Activated CD4-positive, alpha-beta memory T cell treated with anti-CD3 and anti-CD28 coated beads for 36 hours (primary cell): ENCODE measurements at regions not wholly inside any gene's neighbourhood (a gene's known extent, or its start where the extent isn't known, plus 50 kb on each side); places are given as distances from the start of the nearest gene placed in this dataset.

Source experiments
- CTCF ChIA-PET: fragments of 350-600 bp; sonication (Branson Sonifier 250); formaldehyde crosslinking; loops from one replicate; lab custom pipeline; 2021; ENCODE audit warnings: antibody characterized with exemption, inconsistent platforms; lab: Charles Lee
- POLR2A ChIA-PET: fragments of 350-600 bp; sonication (Branson Sonifier 250); formaldehyde crosslinking; loops from one replicate; lab custom pipeline; 2021; ENCODE audit warnings: antibody characterized with exemption; lab: Charles Lee
- DNase-seq: peaks from one replicate; pipeline ENCODE4 v3.0.0-alpha.2; 2020
- H3K27ac Mint-ChIP-seq: one replicate; pipeline ENCODE4 v1.8.0; 2021; ENCODE audit warnings: mixed read lengths
- H3K27me3 Mint-ChIP-seq: one replicate; pipeline ENCODE4 v1.8.0; 2021; ENCODE audit warnings: mixed read lengths
- H3K36me3 Mint-ChIP-seq: one replicate; pipeline ENCODE4 v1.8.0; 2021; ENCODE audit warnings: mixed read lengths
- H3K4me1 Mint-ChIP-seq: one replicate; pipeline ENCODE4 v1.8.0; 2021; ENCODE audit warnings: low read depth, mixed read lengths
- H3K4me3 Mint-ChIP-seq: one replicate; pipeline ENCODE4 v1.8.0; 2021; ENCODE audit warnings: mild to moderate bottlenecking, mixed read lengths
- H3K9me3 Mint-ChIP-seq: one replicate; pipeline ENCODE4 v1.8.0; 2021; ENCODE audit warnings: mixed read lengths
- intact Hi-C: fragments of 100-400 bp; cut with micrococcal nuclease; formaldehyde crosslinking; loops from one replicate; pipeline ENCODE4 v1.15.1; 2023

DNA sequence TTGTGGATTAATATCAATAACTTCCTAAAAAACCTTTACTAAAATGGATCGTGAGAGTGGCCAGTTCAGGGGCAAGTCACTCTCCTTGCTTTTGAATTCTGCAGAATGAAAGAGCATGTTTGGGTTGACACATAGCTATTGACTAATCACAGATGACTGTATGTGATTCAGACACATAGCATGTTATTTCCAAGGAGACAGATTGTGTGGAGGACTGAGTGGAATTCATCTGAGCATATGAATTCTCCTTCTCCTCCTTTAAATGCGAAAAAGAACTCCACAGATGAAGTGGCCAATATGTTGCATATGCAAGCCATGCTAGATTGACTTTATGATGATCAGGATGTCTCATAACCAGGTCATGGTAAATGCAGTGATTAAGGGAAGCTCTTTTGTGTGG lies 249.4 kb upstream of the FAM98A start:
- DNase-seq = no peak
- no peaks in the 10 kb centered on the region for H3K27me3 Mint-ChIP-seq
- POLR2A ChIA-PET = no interaction called here
- peaks cover 20% of the 10 kb centered on the region for H3K9me3 Mint-ChIP-seq
- H3K27ac Mint-ChIP-seq = no peak overlapping the region
- no peaks in the 10 kb centered on the region for H3K4me1 Mint-ChIP-seq
- H3K4me3 Mint-ChIP-seq = no peak overlapping the region
- CTCF ChIA-PET = no interaction called here
- H3K36me3 Mint-ChIP-seq = no peaks in the 10 kb centered on the region
- intact Hi-C loops = no loop called here

- Mint-ChIP-seq H3K27me3 (no peaks in the 10 kb centered on the region), H3K4me1 (no peaks in the 10 kb centered on the region), H3K36me3 (no peaks in the 10 kb centered on the region), H3K9me3 (no peaks in the 10 kb centered on the region), H3K27ac (no peak overlapping the region), H3K4me3 (no peak overlapping the region)
- no peak for DNase-seq
- intact Hi-C loops = no loop called here
- CTCF ChIA-PET = no interaction called here
- POLR2A ChIA-PET = no interaction called here
Measured at GRCh38 chr2:33839791-33840190, 240.7 kb upstream of the FAM98A start.

DNA sequence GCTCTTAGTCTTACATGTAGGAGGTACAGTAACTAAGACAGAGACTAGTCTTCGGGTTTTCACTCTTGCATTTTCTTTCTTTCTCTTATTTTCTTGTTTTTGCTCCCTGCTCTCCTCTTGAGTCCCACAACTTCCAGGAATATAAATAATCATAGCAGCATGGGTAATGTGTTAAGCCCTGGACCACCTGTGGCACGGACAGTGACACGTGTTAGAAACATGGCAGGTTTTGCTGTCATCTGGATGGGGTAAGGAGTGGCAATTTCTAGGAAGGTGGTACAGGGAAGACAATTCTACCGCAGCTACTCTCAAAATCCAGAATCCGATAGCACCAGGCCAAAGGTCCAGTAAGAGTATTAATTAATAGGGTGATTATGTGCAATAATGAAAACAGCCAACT lies 237.5 kb upstream of the FAM98A start:
- no peak overlapping the region for H3K4me3 Mint-ChIP-seq
- CTCF ChIA-PET = interaction anchor here (1.2 kb wide), 1 partner anchor 9 kb away, joined by 3 read pairs; no protein-coding TSS in a partner anchor
- DNase-seq = no peak
- no peaks in the 10 kb centered on the region for H3K36me3 Mint-ChIP-seq
- no peak overlapping the region for H3K27ac Mint-ChIP-seq
- intact Hi-C loops = no loop called here
- POLR2A ChIA-PET = no interaction called here
- H3K27me3 Mint-ChIP-seq = no peaks in the 10 kb centered on the region
- H3K9me3 Mint-ChIP-seq = no peaks in the 10 kb centered on the region
- no peaks in the 10 kb centered on the region for H3K4me1 Mint-ChIP-seq

DNA sequence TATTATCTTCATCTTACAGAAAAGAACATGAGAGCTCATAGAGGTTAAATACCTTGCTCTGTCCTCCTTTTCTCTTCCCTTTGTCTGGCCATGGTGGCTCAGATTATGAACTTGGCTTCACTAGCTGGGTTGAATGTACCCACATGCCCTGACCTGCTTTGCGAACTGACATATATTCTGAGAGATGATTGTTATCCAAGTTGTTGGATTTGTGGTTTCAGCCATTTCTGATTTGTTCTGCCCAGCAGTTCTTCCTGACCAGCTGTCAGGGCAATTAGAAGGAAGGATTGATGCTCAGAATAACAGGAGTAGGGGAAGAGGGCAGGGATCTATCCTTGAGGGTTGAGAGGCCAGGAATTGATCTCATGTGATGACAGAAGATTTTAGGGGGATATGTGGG lies 236.8 kb upstream of the FAM98A start:
- POLR2A ChIA-PET = no interaction called here
- H3K27ac Mint-ChIP-seq = no peak overlapping the region
- no peaks in the 10 kb centered on the region for H3K4me1 Mint-ChIP-seq

DNA sequence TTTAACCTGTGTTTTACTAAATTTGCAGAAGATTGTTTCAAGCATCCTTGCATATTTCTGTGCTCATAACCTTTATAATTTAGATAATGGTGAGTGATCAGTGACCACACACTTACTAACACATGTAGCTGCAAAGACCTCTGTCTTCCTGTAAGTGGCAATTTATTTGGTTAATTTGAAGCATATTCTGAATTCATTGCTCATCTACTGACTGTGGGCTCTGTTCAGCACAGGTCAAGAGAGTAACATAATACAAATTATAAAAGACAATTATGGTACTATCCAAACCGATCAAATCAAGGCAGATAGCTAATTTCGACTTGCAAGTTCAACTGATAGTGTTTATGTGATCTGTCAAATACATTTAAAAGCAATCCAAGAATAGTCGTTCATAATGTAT lies 223.9 kb upstream of the FAM98A start:
- Mint-ChIP-seq H3K27me3 (no peaks in the 10 kb centered on the region), H3K9me3 (no peaks in the 10 kb centered on the region), H3K27ac (no peak overlapping the region), H3K4me1 (no peaks in the 10 kb centered on the region), H3K4me3 (no peak overlapping the region), H3K36me3 (no peaks in the 10 kb centered on the region)
- POLR2A ChIA-PET = no interaction called here
- intact Hi-C loops = no loop called here
- CTCF ChIA-PET = no interaction called here
- no peak for DNase-seq

More for the DNA sequence above, 236.8 kb upstream of the FAM98A start:
- Mint-ChIP-seq H3K27me3 (no peaks in the 10 kb centered on the region), H3K4me3 (no peak overlapping the region), H3K36me3 (no peaks in the 10 kb centered on the region), H3K9me3 (no peaks in the 10 kb centered on the region)
- CTCF ChIA-PET = interaction anchor here (1.2 kb wide), 1 partner anchor 8 kb away, joined by 3 read pairs; no protein-coding TSS in a partner anchor
- DNase-seq = no peak
- intact Hi-C loops = no loop called here

DNA sequence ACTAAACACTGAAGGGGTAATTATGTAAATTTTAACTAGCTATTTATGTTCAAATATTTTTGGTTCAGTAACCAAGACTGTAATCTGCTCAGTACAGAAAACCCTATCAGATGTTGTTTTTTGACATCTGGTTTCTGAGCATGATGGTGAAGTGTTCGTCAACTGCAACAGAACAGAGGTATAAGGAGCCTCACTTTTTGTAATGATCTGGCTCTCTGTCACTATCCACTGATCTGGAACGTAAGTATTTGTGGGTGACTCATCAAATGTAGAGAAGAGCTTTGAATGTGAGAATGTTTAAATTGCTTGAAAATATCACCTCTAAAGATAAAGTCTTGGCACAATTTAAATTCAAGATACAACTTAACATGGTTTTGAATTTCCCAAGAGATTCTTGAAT lies 213.6 kb upstream of the FAM98A start:
- ChIA-PET POLR2A (no interaction called here), CTCF (no interaction called here)
- no peaks in the 10 kb centered on the region for H3K36me3 Mint-ChIP-seq
- H3K4me3 Mint-ChIP-seq = no peak overlapping the region
- no peaks in the 10 kb centered on the region for H3K4me1 Mint-ChIP-seq
- H3K27ac Mint-ChIP-seq = no peak overlapping the region
- DNase-seq = no peak
- no peaks in the 10 kb centered on the region for H3K9me3 Mint-ChIP-seq
- intact Hi-C loops = no loop called here
- no peaks in the 10 kb centered on the region for H3K27me3 Mint-ChIP-seq

DNA sequence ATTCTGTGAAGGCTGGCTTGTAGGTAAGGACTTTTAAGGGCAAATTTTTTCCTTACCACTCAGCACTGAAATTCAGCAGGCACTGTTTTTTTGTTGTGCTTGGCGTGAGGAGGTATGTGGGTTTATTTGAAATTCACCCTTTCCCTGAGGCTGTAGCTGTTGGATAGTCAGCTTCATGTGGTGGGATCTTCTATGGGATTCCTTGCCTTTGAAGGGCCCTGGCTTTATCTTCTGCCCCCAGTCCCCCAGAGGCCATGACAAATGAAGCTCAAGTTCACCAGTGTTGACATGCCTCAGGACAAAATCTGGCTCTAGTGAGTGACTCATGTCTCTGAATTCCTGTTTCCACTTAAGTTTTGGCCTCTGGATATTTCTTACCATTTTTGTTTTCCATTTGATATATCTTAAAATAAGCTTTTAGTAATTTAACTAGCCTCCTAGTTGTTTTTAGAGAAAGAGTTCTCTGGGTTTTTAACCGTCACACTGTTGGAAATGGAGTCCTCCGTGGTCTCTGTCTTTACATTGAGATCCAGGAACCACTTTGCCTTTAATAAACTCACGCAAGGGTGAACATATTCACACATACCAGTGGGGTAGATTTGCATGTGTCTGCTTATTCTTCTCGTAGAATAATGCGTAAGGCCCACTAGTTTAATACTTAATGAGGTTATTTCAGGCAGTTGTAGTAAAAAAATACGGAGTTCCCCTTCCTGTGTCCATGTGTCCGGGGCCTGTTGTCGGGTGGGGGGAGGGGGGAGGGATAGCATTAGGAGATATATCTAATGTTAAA lies 211.1 kb upstream of the FAM98A start:
- ChIA-PET POLR2A (no interaction called here), CTCF (no interaction called here)
- Mint-ChIP-seq H3K4me1 (no peaks in the 10 kb centered on the region), H3K9me3 (no peaks in the 10 kb centered on the region), H3K4me3 (no peak overlapping the region), H3K36me3 (no peaks in the 10 kb centered on the region), H3K27me3 (no peaks in the 10 kb centered on the region), H3K27ac (no peak overlapping the region)
- intact Hi-C loops = no loop called here
- no peak for DNase-seq

- Mint-ChIP-seq H3K36me3 (no peaks in the 10 kb centered on the region), H3K27me3 (no peaks in the 10 kb centered on the region), H3K4me1 (no peaks in the 10 kb centered on the region), H3K27ac (no peak overlapping the region), H3K9me3 (no peaks in the 10 kb centered on the region), H3K4me3 (no peak overlapping the region)
- POLR2A ChIA-PET = no interaction called here
- CTCF ChIA-PET = no interaction called here
- DNase-seq = no peak
- intact Hi-C loops = no loop called here
Measured at GRCh38 chr2:33806041-33806440, 206.9 kb upstream of the FAM98A start.

GRCh38 chr2:33804155-33804554 lies 205.1 kb upstream of the FAM98A start:
- DNase-seq = no peak
- CTCF ChIA-PET = no interaction called here
- Mint-ChIP-seq H3K27me3 (no peaks in the 10 kb centered on the region), H3K36me3 (no peaks in the 10 kb centered on the region), H3K9me3 (no peaks in the 10 kb centered on the region), H3K27ac (no peak overlapping the region), H3K4me3 (no peak overlapping the region), H3K4me1 (no peaks in the 10 kb centered on the region)
- intact Hi-C loops = no loop called here
- POLR2A ChIA-PET = no interaction called here

- Mint-ChIP-seq H3K9me3 (peaks cover 4% of the 10 kb centered on the region), H3K27ac (no peak overlapping the region), H3K27me3 (peaks cover 4% of the 10 kb centered on the region), H3K4me3 (no peak overlapping the region), H3K36me3 (no peaks in the 10 kb centered on the region), H3K4me1 (no peaks in the 10 kb centered on the region)
- ChIA-PET POLR2A (no interaction called here), CTCF (no interaction called here)
- no peak for DNase-seq
- intact Hi-C loops = no loop called here
Measured at GRCh38 chr2:33796511-33796910, 197.4 kb upstream of the FAM98A start.

GRCh38 chr2:33791625-33792024 lies 192.5 kb upstream of the FAM98A start:
- Mint-ChIP-seq H3K4me3 (no peak overlapping the region), H3K9me3 (no peaks in the 10 kb centered on the region), H3K27ac (no peak overlapping the region), H3K36me3 (no peaks in the 10 kb centered on the region), H3K4me1 (no peaks in the 10 kb centered on the region), H3K27me3 (peaks cover 4% of the 10 kb centered on the region)
- POLR2A ChIA-PET = no interaction called here
- intact Hi-C loops = no loop called here
- no peak for DNase-seq
- CTCF ChIA-PET = no interaction called here

- ChIA-PET POLR2A (no interaction called here), CTCF (no interaction called here)
- Mint-ChIP-seq H3K36me3 (no peaks in the 10 kb centered on the region), H3K27ac (no peak overlapping the region), H3K4me1 (no peaks in the 10 kb centered on the region), H3K4me3 (no peak overlapping the region), H3K27me3 (peaks cover 4% of the 10 kb centered on the region), H3K9me3 (no peaks in the 10 kb centered on the region)
- DNase-seq = no peak
- intact Hi-C loops = no loop called here
Measured at GRCh38 chr2:33788044-33788443, 188.9 kb upstream of the FAM98A start.

DNA sequence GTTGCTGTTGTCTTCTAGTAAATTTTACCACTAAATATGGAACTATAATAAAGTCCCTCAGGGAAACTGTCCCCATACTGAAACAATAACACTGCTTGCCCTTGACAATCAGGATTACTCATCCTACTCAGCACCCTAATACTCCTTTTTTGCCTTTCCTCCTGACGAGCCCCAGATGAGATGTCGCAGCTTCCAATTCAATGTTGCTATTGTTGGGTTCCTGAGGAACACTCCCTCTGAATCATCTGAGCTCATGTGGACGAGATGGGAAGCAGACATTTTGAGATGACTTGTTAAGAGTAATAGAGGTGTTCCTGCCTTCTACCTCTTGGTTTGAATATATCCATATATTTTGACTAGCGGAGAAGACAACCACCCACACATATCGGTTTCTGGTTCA lies 187.8 kb upstream of the FAM98A start:
- no peaks in the 10 kb centered on the region for H3K4me1 Mint-ChIP-seq
- no peaks in the 10 kb centered on the region for H3K9me3 Mint-ChIP-seq
- ChIA-PET CTCF (no interaction called here), POLR2A (no interaction called here)
- intact Hi-C loops = no loop called here
- H3K4me3 Mint-ChIP-seq = no peak overlapping the region
- no peak overlapping the region for H3K27ac Mint-ChIP-seq
- no peak for DNase-seq
- no peaks in the 10 kb centered on the region for H3K27me3 Mint-ChIP-seq
- H3K36me3 Mint-ChIP-seq = no peaks in the 10 kb centered on the region
